HG02970 (cell line): ENCODE measurements at regions not wholly inside any gene's neighbourhood (a gene's known extent, or its start where the extent isn't known, plus 50 kb on each side); places are given as distances from the start of the nearest gene placed in this dataset.
"Not testable (repeated sequence)": the region's sequence is repeated elsewhere in the genome, so short reads cannot be mapped to it uniquely, and the experiment has no call there.

ENCODE experiments used
- ATAC-seq: cut with Tn5 transposase; IDR thresholded peaks from one replicate; pipeline ENCODE4 v1.9.1; 2021; ENCODE audit warnings: mild to moderate bottlenecking, moderate library complexity, moderate number of reproducible peaks; ENCODE audit not compliant: unreplicated experiment, low FRiP score

GRCh38 chr6:120931520-120932180, 402.6 kb downstream of the TBC1D32 start:
- not testable (repeated sequence) for ATAC-seq

DNA sequence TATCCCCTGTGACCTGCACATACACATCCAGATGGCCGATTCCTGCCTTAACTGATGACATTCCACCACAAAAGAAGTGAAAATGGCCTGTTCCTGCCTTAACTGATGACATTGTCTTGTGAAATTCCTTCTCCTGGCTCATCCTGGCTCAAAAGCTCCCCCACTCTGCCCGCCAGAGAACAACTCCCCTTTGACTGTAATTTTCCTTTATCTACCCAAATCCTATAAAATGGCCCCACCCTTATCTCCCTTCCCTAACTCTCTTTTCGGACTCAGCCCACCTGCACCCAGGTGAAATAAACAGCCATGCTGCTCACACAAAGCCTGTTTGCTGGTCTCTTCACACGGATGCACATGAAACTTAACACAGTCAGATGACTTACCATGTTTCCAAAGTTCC, 403.8 kb downstream of the TBC1D32 start:
- ATAC-seq = not testable (repeated sequence)

- ATAC-seq = no peak
Observed at GRCh38 chr6:120924214-120924613, 410.1 kb downstream of the TBC1D32 start.

- no peak for ATAC-seq
Observed at GRCh38 chr6:120918137-120918536, 416.1 kb downstream of the TBC1D32 start.

GRCh38 chr6:120916844-120917243, 417.4 kb downstream of the TBC1D32 start:
- ATAC-seq = no peak

DNA sequence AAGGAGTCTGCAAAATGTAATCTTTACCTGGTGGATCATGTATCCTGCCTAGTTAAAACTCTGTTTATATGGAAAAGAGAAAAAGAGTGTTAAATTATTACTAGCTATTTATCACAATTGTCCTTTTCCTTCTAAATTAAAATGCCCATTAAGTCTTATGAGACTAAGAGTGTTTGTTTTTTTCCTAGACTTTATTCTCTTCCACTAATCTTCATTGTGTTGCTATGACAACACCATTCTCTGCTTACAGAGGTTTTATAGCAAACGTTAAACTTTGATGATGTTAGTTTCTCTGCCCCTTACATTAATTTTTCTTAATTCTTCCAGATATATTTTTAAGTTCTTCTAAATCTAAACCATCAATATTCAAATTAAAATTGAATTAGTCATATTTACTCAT, 420.8 kb downstream of the TBC1D32 start:
- no peak for ATAC-seq

DNA sequence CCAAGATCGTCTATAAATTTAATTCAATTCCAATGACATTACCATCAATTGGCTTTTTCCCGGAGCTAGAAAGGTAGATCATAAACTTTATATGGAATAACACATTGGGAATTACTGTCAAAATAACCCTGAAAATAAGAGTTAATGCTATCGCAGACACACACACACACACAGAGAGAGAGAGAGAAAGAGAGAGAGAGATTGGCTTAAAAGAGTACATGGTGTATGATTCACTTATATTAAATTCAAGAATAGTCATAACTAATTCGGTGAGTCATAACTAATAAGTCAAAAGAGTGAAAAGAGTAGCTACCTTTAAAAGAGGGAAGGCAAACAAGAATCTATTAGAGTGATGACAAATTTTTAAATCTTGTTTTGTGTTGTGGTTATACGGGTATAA, 425.5 kb downstream of the TBC1D32 start:
- no peak for ATAC-seq

DNA sequence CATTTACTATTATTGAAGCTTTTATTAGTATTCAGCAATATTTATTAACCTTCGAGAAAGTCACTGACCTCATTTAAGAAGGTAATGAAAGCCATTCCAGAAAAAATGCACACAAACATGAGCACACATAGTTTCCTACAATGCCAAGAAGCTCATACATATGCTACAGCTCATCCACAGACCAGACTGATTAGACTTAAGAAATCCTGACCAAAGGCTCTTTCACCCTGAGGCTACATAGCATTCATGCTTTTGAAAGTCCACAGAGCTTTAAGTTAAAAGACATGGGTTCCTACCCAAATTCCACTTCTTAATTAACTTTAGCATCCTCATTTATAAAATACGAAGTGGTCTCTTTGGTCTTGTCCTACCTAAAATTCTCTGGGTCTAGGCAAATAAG, 430.4 kb downstream of the TBC1D32 start:
- no peak for ATAC-seq

DNA sequence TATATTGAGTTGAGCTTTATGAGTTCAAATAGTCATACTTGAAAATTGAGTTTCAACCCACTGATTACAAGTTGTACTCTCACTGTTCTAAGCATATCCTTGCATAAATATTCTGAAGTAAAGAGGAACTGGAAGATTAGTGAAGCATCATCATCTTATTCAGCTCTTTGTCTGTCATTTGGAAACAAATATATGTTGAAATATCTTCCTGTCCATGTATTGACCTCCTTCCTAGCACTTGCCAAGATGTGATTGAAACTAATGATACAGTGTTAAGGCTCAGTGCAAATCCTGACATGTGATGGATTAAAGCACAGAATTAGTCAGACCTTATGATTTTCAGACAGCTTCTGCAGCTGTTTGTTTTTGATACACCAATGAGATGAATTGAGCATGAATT, 434.3 kb downstream of the TBC1D32 start:
- ATAC-seq = no peak

- no peak for ATAC-seq
Observed at GRCh38 chr6:120894077-120894476, 440.2 kb downstream of the TBC1D32 start.

GRCh38 chr6:120876931-120877330, 457.3 kb downstream of the TBC1D32 start:
- no peak for ATAC-seq

GRCh38 chr6:120876424-120876823, 457.9 kb downstream of the TBC1D32 start:
- peak; percentile 63 for ATAC-seq

DNA sequence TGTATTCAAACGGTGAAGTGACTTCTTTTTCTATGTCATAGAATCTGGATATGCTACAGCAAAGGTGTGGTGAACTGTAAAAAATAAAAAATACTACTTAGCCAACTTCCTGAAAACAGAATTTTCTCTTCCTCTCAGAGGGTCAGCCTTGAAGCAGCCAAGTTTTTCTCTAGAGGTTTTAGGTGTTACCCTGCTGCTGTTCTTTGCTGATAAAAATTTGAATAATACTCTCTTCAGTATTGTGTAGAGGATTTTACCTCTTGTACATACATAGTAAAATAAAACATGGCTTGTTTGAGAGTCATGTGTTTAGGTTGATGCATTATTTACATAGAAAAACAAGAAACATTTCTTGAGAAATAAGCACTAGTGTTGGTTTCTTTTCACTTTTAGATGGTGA, 458.4 kb downstream of the TBC1D32 start:
- ATAC-seq = peak; percentile 36

DNA sequence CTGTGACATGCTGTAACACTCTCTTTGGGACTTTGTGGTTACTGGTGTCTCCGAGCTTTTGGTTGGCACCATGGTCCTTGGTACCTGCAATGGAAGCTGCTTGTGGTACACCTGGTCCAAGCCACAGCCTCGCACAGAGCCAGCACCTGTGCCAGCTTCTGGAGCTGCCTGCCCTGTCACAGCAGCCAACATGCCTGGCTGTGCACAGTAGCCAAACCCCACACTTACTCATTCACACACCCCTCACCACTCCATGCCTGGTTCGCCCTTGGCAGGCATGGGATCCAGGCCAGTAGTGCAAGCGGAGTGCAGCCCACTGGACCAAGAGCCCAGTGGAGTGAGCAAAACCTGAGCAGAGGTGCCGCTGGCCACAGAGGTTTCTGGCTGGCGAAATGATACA, 459.9 kb downstream of the TBC1D32 start:
- no peak for ATAC-seq

GRCh38 chr6:120873125-120873865, 461.0 kb downstream of the TBC1D32 start:
- no peak for ATAC-seq

GRCh38 chr6:120872262-120872578, 462.1 kb downstream of the TBC1D32 start:
- ATAC-seq = no peak

GRCh38 chr6:120871416-120872261, 462.6 kb downstream of the TBC1D32 start:
- no peak for ATAC-seq

- no peak for ATAC-seq
Observed at GRCh38 chr6:120869397-120869796, 464.9 kb downstream of the TBC1D32 start.

DNA sequence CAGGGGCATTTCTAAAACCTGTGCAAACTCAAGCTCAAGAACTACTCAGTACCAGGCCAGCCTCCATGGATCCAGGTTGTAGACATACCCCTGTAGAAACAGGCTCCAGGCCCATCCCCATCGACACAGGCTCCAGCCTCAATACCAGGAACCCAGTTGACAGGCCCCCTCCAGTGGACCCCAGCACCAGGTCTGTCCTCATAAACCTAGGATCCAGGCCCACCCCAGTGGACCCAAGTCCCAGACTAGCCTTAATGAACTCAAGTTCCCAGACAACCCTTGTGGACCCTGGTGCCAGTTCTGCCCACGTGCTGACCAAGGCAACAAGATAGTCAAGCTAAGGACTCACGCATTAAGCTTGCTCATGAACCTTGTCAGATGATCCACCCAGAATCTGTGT, 476.9 kb downstream of the TBC1D32 start:
- no peak for ATAC-seq

- no peak for ATAC-seq
Observed at GRCh38 chr6:120854583-120854982, 479.7 kb downstream of the TBC1D32 start.

DNA sequence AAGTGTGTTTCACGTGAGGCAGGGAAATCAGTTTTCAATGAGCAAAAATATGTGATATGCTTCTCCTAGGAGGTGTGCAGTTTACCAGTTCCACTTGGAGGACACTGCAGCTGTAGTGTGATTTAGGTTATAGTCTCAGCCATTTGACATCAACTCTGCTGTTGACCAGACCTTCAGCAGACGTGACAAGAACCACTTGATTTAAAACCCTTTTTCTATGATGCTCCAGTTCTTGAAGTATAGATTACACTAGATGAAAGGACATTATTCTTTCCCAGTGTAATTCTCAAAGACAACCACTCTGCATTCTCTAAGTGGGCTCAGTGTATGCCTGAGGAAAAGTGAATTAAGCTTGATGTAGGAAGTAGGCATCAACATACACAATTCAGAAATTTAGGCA, 480.8 kb downstream of the TBC1D32 start:
- no peak for ATAC-seq
